ENCODE measurements at regions not wholly inside any gene's neighbourhood (a gene's known extent, or its start where the extent isn't known, plus 50 kb on each side); places are given as distances from the start of the nearest gene placed in this dataset.
"Not testable (repeated sequence)": the region's sequence is repeated elsewhere in the genome, so short reads cannot be mapped to it uniquely, and the experiment has no call there.

GRCh38 chr11:33971530-33971929 lies 79.7 kb upstream of the LMO2 start:
- not testable (repeated sequence) for DNase-seq (ENCODE audit: low read depth)

- DNase-seq (ENCODE audit: low read depth), result peak; percentile 61
These were observed 79.1 kb upstream of the LMO2 start for GRCh38 chr11:33970984-33971466.

GRCh38 chr11:33967451-33967850 lies 75.6 kb upstream of the LMO2 start:
- no peak for DNase-seq (ENCODE audit: low read depth)

- DNase-seq (ENCODE audit: low read depth), result no peak
These were observed 73.2 kb upstream of the LMO2 start for GRCh38 chr11:33965032-33965431.

GRCh38 chr11:33959855-33960400 lies 68.1 kb upstream of the LMO2 start:
- no peak for DNase-seq (ENCODE audit: low read depth)

- no peak for DNase-seq (ENCODE audit: low read depth)
These were observed 65.5 kb upstream of the LMO2 start for GRCh38 chr11:33957304-33957917.

- DNase-seq (ENCODE audit: low read depth), result no peak
These were observed 64.7 kb upstream of the LMO2 start for GRCh38 chr11:33956611-33957010.

GRCh38 chr11:33953289-33953688 lies 61.4 kb upstream of the LMO2 start:
- no peak for DNase-seq (ENCODE audit: low read depth)

GRCh38 chr11:33952805-33953204 lies 60.9 kb upstream of the LMO2 start:
- no peak for DNase-seq (ENCODE audit: low read depth)

GRCh38 chr11:33949252-33949913 lies 57.5 kb upstream of the LMO2 start:
- DNase-seq (ENCODE audit: low read depth), result no peak

GRCh38 chr11:33948494-33948893 lies 56.6 kb upstream of the LMO2 start:
- no peak for DNase-seq (ENCODE audit: low read depth)

GRCh38 chr11:33947918-33948317 lies 56.0 kb upstream of the LMO2 start:
- DNase-seq (ENCODE audit: low read depth), result not testable (repeated sequence)

GRCh38 chr11:33946930-33947329 lies 55.1 kb upstream of the LMO2 start:
- no peak for DNase-seq (ENCODE audit: low read depth)

- DNase-seq (ENCODE audit: low read depth), result no peak
These were observed 53.8 kb upstream of the LMO2 start for GRCh38 chr11:33945481-33946268.

- no peak for DNase-seq (ENCODE audit: low read depth)
These were observed 53.0 kb upstream of the LMO2 start for GRCh38 chr11:33944693-33945424.

GRCh38 chr11:33944345-33944692 lies 52.4 kb upstream of the LMO2 start:
- DNase-seq (ENCODE audit: low read depth), result no peak

GRCh38 chr11:33942954-33943353 lies 51.1 kb upstream of the LMO2 start:
- peak; percentile 76 for DNase-seq (ENCODE audit: low read depth)

GRCh38 chr11:33941637-33942160 lies 49.8 kb upstream of the LMO2 start:
- peak; percentile 66 for DNase-seq (ENCODE audit: low read depth)
